HG03135 (cell line): ENCODE measurements at regions not wholly inside any gene's neighbourhood (a gene's known extent, or its start where the extent isn't known, plus 50 kb on each side); places are given as distances from the start of the nearest gene placed in this dataset.
"Not testable (repeated sequence)": the region's sequence is repeated elsewhere in the genome, so short reads cannot be mapped to it uniquely, and the experiment has no call there.

ENCODE experiments used
- ATAC-seq: cut with Tn5 transposase; IDR thresholded peaks from one replicate; pipeline ENCODE4 v1.9.1; 2021; ENCODE audit warnings: mild to moderate bottlenecking, moderate library complexity; ENCODE audit not compliant: unreplicated experiment

- ATAC-seq: no peak
Measured at GRCh38 chr1:224791362-224791941, 138.0 kb upstream of the DNAH14 start.

DNA sequence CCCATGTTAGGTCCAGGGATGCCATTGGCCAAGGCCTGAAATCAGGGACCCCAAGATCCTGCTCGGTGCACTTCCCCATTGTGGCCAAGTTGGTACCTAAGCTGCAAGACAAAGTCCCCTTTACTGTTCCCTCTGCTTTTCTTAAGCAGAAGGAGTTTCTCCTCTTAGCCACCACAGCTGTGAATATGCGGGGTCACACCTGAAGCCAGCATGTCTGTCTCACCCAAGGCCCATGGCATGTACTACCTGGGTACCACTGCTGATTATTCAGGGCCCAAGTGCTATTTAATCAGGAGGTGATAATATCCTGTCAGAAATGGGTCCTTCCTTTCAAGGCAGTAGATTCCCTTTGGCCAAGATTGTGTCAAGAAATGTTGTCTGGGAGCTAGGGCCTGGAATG, 133.9 kb upstream of the DNAH14 start:
- no peak for ATAC-seq

GRCh38 chr1:224799083-224799482, 130.4 kb upstream of the DNAH14 start:
- no peak for ATAC-seq

DNA sequence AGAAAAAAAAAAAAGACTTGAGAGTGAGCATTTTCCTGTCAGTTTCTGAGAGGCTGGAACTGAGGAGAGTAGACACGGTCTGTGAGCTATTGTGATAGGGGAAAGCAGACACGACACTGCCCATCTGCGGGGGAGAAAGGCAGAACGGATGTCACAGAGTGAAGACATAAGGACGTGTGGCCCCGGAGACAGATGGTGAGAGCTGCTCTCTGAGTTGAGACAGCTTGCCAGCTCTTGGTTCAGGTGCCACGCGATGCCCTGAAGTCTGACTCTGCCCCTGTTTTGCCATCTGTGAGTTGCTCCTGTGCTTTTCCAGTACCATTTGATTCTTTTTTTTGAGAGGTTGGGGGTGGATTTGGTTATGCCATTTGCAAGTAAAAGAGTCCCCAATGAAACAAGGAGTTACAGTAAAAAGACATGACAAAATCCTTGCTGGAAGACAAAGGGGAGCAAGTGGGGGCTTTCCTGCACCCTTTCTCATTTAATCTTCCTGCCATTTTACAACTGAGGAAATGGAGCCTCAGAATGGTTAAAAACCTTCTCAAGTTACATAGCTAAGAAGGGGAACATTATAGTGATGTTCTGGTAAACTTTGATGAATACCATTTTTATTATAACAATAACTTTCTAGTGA, 128.9 kb upstream of the DNAH14 start:
- no peak for ATAC-seq

- no peak for ATAC-seq
Measured at GRCh38 chr1:224801844-224802490, 127.5 kb upstream of the DNAH14 start.

- no peak for ATAC-seq
Measured at GRCh38 chr1:224802617-224803016, 126.9 kb upstream of the DNAH14 start.

DNA sequence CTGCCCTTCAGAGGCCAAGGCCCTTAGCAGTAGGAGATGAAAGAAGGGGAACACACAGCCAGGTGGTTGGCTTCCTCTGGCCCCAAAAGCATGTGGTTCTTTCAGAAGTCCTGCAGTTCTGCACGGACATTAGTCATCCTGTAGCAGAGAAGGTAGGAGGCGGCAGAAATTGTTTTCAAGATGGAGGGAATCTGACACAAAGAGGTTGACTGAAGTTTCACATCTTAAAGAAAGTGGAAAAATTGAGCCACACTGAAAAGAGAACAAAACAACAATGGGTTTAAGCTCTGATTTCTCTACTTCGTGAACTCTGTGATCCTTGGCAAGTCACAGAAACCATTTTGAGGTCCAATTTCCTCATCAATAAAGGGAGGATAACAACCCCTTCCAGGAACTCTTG, 125.3 kb upstream of the DNAH14 start:
- ATAC-seq: no peak

GRCh38 chr1:224805889-224806288, 123.6 kb upstream of the DNAH14 start:
- ATAC-seq: no peak

- no peak for ATAC-seq
Measured at GRCh38 chr1:224809137-224809536, 120.3 kb upstream of the DNAH14 start.

DNA sequence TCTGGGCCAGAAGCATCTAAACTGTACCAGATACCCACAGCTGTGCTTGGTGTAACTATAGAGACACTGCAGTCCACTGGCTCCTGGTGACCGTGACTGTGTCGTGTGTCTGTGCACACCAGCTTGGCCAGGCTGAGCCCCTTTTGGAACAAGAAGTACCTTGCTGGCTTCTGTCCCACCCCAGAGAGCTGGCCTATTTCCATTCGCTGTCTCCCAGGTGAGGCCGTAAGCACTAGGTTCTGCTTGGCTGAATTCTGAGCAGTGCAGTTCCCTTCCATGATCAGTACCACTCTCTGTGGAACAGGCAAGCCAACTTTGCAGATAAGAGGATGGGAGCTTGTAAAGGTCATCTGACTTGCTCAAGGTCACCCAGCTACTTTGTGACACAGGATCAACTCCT, 119.9 kb upstream of the DNAH14 start:
- ATAC-seq: no peak

DNA sequence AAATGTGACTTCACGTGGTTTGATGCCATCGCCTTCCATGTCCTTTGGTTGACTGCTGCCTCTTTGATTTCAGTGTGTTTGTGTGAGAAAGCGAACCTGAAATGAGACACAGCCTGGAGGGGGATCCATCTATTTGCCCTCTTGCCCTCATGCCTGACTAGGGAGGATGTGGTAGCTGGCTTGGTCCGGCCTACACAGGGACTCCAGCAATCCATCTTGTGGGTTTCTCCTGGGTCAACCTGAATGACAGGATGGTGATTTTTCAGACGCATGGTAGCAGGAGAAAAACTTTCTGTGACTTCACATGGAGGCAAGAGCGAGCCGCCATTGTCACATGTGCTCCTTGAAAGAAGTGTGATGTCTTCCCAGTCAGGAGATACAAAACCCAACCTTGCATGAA, 117.9 kb upstream of the DNAH14 start:
- no peak for ATAC-seq

DNA sequence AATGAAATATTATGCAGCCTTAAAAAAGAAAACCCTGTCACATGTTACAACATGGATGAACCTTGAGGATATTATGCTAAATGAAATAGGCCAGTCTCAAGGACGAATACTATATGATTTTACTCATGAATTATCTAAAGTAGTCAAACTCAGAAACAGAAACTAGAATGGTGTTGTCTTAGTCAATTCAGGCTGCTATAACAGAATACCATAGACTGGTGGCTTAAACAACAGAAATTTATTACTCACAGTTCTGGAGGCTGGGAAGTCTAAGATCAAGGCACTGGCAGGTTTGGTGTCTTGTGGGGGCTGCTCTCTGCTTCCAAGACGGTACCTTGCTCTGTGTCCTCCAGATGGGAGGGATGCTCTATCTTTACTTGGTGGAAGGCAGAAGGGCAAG, 113.8 kb upstream of the DNAH14 start:
- ATAC-seq: no peak

GRCh38 chr1:224816062-224816461, 113.4 kb upstream of the DNAH14 start:
- ATAC-seq: no peak

DNA sequence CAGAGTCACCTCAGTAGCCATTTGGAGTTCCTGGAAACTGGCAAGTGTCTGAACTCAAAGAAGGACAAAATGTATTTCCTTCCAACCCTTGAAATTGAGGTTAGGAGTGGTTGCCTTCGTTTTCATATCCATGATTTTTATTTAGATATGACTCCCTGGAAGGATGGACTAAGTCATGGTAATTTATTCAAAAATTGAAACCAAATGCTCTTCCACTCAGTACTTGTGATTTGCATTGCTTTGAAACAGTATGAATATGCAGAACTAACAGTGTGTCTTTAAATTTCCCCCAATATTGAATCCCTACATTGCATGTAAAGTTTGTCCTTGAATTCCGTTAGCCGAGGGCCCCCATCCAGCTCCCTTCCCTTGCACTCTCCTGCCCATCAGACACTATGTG, 112.1 kb upstream of the DNAH14 start:
- ATAC-seq: no peak

DNA sequence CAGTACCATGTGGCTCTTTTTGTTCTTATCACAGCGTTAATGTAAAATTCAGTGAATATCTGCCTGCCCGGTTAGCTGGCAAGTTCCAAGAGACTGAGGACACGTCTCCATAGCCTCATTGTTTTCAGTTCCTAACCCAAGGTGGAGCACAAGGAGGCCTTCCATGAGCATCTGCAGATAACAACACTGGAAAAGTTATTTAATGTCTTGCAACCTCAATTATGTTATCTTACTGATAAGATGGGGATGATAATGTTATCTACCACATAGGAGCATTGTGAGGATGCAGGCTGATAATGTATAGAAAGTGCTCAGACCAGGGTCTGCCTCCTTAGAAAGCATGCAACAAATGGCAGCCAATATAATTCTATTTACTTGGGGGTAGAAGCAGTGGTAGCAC, 109.6 kb upstream of the DNAH14 start:
- ATAC-seq: no peak

DNA sequence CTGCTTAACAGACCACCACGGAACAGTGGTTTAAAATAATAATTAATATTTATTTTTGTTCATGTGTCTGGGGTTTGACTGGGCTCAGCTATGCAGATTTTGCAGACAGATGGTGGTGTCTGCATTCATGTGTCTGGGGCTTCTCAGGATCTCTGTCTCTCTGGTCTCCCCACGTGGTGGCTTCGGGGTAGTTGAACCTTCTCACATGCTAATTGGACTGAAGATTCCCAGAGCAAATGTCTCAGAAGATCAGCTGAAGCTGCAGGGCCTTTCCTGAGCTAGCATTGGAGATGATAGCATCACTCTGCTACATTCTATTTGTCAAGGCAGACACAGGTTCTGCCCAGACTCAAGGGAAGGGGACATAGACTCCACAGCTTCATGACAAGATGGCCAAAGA, 109.1 kb upstream of the DNAH14 start:
- no peak for ATAC-seq

- not testable (repeated sequence) for ATAC-seq
Measured at GRCh38 chr1:224821751-224822150, 107.7 kb upstream of the DNAH14 start.

GRCh38 chr1:224825525-224826000, 103.9 kb upstream of the DNAH14 start:
- no peak for ATAC-seq

- ATAC-seq: no peak
Measured at GRCh38 chr1:224828691-224829090, 100.8 kb upstream of the DNAH14 start.

DNA sequence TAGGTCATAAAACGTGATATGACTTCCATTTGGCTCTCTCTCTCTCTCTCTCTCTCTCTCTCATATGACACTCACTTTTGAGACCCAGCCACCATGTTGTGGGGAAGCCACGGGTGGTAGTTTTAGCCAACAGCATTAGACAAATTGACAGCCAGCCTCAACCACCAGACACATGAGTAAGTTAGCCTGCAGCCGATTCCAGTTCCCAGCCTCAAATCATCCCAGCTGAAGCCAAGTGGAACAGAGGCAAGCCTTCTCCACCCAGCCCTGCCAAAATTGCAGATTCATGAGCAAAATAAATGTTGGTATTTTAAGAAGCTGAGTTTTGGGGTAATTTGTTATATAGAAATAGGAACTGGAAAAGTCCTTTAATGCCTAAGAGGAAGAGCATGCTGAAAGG, 98.0 kb upstream of the DNAH14 start:
- no peak for ATAC-seq

GRCh38 chr1:224839648-224840300, 89.7 kb upstream of the DNAH14 start:
- ATAC-seq: not testable (repeated sequence)

GRCh38 chr1:224841803-224842202, 87.7 kb upstream of the DNAH14 start:
- ATAC-seq: not testable (repeated sequence)
